ENCODE measurements at regions not wholly inside any gene's neighbourhood (a gene's known extent, or its start where the extent isn't known, plus 50 kb on each side); places are given as distances from the start of the nearest gene placed in this dataset.

GRCh38 chr9:23413541-23413940 is 412.5 kb downstream of the ELAVL2 start:
- Histone ChIP-seq H4K20me1 (ENCODE audit: control insufficient read depth, extremely low read depth, insufficient read depth, low read length) (no peaks in the 10 kb centered on the region), H3K4me1 (ENCODE audit: control insufficient read depth, extremely low read depth, insufficient read depth, low read length) (no peaks in the 10 kb centered on the region), H3K27me3 (ENCODE audit: control insufficient read depth, extremely low read depth, insufficient read depth, low read length) (no peaks in the 10 kb centered on the region), H3K36me3 (ENCODE audit: control insufficient read depth in 2 of 2, extremely low read depth in 1 of 2, insufficient read depth in 2 of 2, low read length in 2 of 2) (no peaks in the 10 kb centered on the region), H3K4me2 (ENCODE audit: control insufficient read depth, extremely low read depth, insufficient read depth, low read depth, low read length) (no peak overlapping the region), H3K9me1 (ENCODE audit: control insufficient read depth, extremely low read depth, insufficient read depth, low read length) (no peaks in the 10 kb centered on the region), H2AFZ (ENCODE audit: control insufficient read depth, low read length) (no peak overlapping the region), H3K79me2 (ENCODE audit: control insufficient read depth, insufficient read depth, low read length) (no peaks in the 10 kb centered on the region), H3K4me3 (ENCODE audit: control insufficient read depth in 2 of 3, extremely low read depth in 1 of 3, insufficient read depth in 2 of 3, low read depth in 1 of 3, low read length in 3 of 3) (no peak overlapping the region), H3K27ac (ENCODE audit: control insufficient read depth, insufficient read depth, low read length) (no peak overlapping the region), H3K9ac (ENCODE audit: control insufficient read depth, extremely low read depth, insufficient read depth, low read length) (no peak overlapping the region), H3K9me3 (ENCODE audit: control insufficient read depth, low read depth, low read length) (no peaks in the 10 kb centered on the region)
- no peak for DNase-seq (ENCODE audit: low read depth, low spot score)
- TF ChIP-seq, protein P1, sequence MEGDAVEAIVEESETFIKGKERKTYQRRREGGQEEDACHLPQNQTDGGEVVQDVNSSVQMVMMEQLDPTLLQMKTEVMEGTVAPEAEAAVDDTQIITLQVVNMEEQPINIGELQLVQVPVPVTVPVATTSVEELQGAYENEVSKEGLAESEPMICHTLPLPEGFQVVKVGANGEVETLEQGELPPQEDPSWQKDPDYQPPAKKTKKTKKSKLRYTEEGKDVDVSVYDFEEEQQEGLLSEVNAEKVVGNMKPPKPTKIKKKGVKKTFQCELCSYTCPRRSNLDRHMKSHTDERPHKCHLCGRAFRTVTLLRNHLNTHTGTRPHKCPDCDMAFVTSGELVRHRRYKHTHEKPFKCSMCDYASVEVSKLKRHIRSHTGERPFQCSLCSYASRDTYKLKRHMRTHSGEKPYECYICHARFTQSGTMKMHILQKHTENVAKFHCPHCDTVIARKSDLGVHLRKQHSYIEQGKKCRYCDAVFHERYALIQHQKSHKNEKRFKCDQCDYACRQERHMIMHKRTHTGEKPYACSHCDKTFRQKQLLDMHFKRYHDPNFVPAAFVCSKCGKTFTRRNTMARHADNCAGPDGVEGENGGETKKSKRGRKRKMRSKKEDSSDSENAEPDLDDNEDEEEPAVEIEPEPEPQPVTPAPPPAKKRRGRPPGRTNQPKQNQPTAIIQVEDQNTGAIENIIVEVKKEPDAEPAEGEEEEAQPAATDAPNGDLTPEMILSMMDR (optimal IDR thresholded peaks at IDR 0.05 in 1 of 3, IDR thresholded peaks at IDR 0.05 in 1 of 3, conservative IDR thresholded peaks at IDR 0.05 in 1 of 3; ENCODE audit: extremely low read depth in 1 of 3, insufficient read depth in 2 of 3, low read length in 3 of 3), result no peak
- TF ChIP-seq EZH2 (IDR thresholded peaks at IDR 0.05; ENCODE audit: low read length), result no peak
- dilution Hi-C loops (cut with MboI; ENCODE audit: extremely low pct_ligation_motif_present, low sequenced_read_pairs), result no loop called here
- FAIRE-seq, result no peak

DNA sequence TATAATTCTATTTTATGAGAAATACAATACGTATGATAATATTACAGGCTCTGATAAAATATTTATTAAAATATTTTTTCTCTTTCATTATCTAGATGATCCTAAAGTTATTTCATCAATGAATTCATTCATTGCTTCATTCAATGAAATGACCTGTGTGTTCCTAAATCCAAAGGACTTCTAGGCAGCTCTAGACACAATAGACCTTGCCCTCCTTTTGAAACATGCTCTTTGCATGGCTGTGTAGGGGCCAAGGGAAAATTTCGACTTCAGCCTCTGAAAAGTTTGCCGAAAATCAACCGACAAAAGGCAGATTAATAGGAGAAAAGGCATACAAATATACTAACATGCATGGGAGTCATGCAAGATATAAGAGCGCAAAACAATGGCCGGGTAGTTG is 402.0 kb downstream of the ELAVL2 start:
- TF ChIP-seq, protein P1 (optimal IDR thresholded peaks at IDR 0.05 in 1 of 3, IDR thresholded peaks at IDR 0.05 in 1 of 3, conservative IDR thresholded peaks at IDR 0.05 in 1 of 3; ENCODE audit: extremely low read depth in 1 of 3, insufficient read depth in 2 of 3, low read length in 3 of 3), result no peak
- no peak for TF ChIP-seq EZH2 (IDR thresholded peaks at IDR 0.05; ENCODE audit: low read length)
- Histone ChIP-seq H3K9me3 (ENCODE audit: control insufficient read depth, low read depth, low read length) (no peaks in the 10 kb centered on the region), H3K4me1 (ENCODE audit: control insufficient read depth, extremely low read depth, insufficient read depth, low read length) (no peaks in the 10 kb centered on the region), H2AFZ (ENCODE audit: control insufficient read depth, low read length) (no peak overlapping the region), H3K9ac (ENCODE audit: control insufficient read depth, extremely low read depth, insufficient read depth, low read length) (no peak overlapping the region), H4K20me1 (ENCODE audit: control insufficient read depth, extremely low read depth, insufficient read depth, low read length) (no peaks in the 10 kb centered on the region), H3K27ac (ENCODE audit: control insufficient read depth, insufficient read depth, low read length) (no peak overlapping the region), H3K79me2 (ENCODE audit: control insufficient read depth, insufficient read depth, low read length) (no peaks in the 10 kb centered on the region), H3K4me2 (ENCODE audit: control insufficient read depth, extremely low read depth, insufficient read depth, low read depth, low read length) (no peak overlapping the region), H3K4me3 (ENCODE audit: control insufficient read depth in 2 of 3, extremely low read depth in 1 of 3, insufficient read depth in 2 of 3, low read depth in 1 of 3, low read length in 3 of 3) (no peak overlapping the region), H3K27me3 (ENCODE audit: control insufficient read depth, extremely low read depth, insufficient read depth, low read length) (no peaks in the 10 kb centered on the region), H3K9me1 (ENCODE audit: control insufficient read depth, extremely low read depth, insufficient read depth, low read length) (no peaks in the 10 kb centered on the region), H3K36me3 (ENCODE audit: control insufficient read depth in 2 of 2, extremely low read depth in 1 of 2, insufficient read depth in 2 of 2, low read length in 2 of 2) (no peaks in the 10 kb centered on the region)
- FAIRE-seq, result no peak
- dilution Hi-C loops (cut with MboI; ENCODE audit: extremely low pct_ligation_motif_present, low sequenced_read_pairs), result no loop called here
- no peak for DNase-seq (ENCODE audit: low read depth, low spot score)
